ENCODE measurements at regions not wholly inside any gene's neighbourhood (a gene's known extent, or its start where the extent isn't known, plus 50 kb on each side); places are given as distances from the start of the nearest gene placed in this dataset.

DNA sequence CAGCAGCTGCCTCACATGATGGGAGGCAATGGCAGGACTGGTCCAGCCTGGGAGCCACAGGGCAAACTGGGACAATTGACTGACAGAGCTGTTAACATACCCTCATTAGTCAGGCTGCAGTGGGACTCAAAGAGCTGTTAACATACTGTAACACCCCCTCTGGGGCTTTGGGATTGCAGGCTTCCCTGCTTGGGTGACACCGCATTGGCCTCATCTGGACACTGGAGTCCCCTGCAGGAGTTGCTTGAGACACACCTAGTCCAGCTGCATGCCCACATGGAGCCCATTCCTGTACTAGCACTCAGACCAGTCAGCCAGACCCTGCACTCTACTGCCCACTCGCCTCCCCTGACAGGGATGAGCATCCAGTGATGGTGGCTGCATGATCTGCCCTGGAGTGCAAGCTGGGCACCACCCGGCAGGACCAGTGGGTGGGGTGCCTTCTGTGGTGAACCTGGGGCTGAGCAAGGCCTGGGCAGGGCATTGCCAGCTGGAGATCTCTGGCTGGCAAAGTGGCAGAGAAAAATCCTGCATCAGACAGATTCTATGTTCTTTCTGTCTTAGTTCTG is 138.8 kb downstream of the DTHD1 start:
- FAIRE-seq (no peak), DNase-seq (ENCODE audit: insufficient read length, low spot score) (no peak)
- TF ChIP-seq, protein P1, sequence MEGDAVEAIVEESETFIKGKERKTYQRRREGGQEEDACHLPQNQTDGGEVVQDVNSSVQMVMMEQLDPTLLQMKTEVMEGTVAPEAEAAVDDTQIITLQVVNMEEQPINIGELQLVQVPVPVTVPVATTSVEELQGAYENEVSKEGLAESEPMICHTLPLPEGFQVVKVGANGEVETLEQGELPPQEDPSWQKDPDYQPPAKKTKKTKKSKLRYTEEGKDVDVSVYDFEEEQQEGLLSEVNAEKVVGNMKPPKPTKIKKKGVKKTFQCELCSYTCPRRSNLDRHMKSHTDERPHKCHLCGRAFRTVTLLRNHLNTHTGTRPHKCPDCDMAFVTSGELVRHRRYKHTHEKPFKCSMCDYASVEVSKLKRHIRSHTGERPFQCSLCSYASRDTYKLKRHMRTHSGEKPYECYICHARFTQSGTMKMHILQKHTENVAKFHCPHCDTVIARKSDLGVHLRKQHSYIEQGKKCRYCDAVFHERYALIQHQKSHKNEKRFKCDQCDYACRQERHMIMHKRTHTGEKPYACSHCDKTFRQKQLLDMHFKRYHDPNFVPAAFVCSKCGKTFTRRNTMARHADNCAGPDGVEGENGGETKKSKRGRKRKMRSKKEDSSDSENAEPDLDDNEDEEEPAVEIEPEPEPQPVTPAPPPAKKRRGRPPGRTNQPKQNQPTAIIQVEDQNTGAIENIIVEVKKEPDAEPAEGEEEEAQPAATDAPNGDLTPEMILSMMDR (IDR thresholded peaks at IDR 0.05; ENCODE audit: insufficient read depth, missing control alignments) = no peak

DNA sequence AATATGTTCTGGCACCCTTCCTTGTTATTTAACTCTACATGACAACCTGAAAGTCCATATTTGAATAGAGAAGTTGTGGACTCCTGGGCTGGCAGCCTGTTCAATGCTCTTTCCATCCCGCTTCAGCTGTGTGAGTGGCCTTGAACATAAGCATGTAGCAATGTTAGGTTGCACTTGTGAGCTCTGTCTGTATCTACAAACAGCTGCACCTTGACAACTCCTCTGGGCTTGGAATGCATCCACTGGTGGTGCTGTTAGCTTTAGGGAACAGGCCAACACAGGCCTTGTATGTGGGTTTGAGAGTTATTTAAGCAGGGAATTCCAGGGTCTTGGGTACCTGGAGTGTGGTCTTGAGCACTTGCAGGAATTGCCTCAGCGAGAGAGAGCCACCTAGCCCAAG is 141.2 kb downstream of the DTHD1 start:
- DNase-seq (ENCODE audit: insufficient read length, low spot score) = no peak
- FAIRE-seq = no peak
- TF ChIP-seq, protein P1 (IDR thresholded peaks at IDR 0.05; ENCODE audit: insufficient read depth, missing control alignments) = no peak

DNA sequence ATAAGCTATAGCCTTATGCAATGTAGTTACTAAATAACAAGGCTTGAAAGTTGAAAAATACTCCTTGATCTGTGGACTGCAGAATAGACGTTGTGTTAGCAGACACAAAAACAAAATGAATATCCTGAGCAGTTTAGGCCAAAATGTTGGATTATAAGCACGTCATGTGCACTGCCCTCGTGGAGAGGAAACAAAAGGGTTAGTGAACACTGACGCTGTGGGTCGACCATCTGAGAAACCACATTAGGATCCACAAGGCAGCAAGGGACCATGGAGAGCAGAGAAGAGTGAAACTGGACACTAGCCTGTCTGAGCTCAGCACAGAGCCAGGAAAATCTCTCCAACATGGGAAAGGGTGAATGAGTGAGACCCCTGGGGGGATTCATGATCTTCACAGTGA is 145.3 kb downstream of the DTHD1 start:
- TF ChIP-seq, protein P1 (IDR thresholded peaks at IDR 0.05; ENCODE audit: insufficient read depth, missing control alignments) = no peak
- FAIRE-seq (no peak), DNase-seq (ENCODE audit: insufficient read length, low spot score) (no peak)

DNA sequence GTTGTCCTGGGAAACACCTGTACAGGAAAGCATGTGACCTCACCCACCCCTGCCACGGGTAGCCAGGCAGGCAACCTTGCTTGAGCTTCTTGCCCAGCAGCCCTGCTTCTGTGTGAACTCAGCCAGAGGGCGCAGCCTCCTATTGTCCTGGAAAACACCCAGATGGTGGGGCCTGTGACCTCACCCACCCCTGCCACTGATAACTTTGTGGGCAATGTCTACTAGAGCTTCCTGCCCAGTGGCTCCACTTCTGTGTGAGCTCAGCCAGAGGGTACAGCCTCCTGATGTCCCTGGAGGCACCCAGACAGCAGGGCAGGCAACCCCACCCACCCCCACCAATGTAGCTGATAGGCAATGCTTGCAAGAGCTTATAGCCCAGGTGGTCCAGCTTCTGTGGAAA is 146.3 kb downstream of the DTHD1 start:
- DNase-seq (ENCODE audit: insufficient read length, low spot score) (no peak), FAIRE-seq (no peak)
- TF ChIP-seq, protein P1 (IDR thresholded peaks at IDR 0.05; ENCODE audit: insufficient read depth, missing control alignments) = no peak

DNA sequence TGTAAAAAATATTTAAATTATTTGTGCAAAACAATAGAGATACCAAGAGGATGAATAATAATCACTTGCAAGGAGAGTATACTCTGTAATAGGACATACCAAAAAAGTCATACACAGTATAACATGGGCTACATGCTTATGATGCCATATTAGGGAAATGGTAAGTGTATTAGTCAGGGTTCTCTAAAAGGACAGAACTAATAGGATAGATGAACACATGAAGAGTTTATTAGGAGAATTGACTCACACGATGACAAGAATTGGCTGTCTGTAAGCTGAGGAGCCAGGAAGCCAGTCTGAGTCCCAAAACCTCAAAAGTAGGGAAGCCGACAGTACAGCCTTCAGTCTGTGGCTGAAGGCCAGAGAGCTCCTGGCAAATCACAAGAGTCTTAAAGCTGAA is 151.2 kb downstream of the DTHD1 start:
- DNase-seq (ENCODE audit: insufficient read length, low spot score) (no peak), FAIRE-seq (no peak)
- TF ChIP-seq, protein P1 (IDR thresholded peaks at IDR 0.05; ENCODE audit: insufficient read depth, missing control alignments) = no peak

DNA sequence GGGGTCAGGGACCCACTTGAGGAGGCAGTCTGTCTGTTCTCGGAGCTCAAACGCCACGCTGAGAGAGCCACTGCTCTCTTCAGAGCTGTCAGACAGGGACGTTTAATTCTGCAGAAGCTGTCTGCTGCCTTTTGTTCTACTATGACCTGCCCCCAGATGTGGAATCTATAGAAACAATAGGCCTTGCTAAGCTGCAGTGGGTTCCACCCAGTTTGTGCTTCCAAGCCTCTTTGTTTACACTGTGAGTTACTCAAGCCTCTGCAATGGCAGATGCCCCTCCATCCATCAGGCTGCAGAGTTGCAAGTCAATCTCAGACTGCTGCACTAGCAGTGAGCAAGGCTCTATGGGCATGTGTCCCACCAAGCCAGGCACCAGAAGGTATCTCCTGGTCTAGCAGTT is 158.1 kb downstream of the DTHD1 start:
- TF ChIP-seq, protein P1 (IDR thresholded peaks at IDR 0.05; ENCODE audit: insufficient read depth, missing control alignments) = no peak
- DNase-seq (ENCODE audit: insufficient read length, low spot score) (no peak), FAIRE-seq (no peak)

DNA sequence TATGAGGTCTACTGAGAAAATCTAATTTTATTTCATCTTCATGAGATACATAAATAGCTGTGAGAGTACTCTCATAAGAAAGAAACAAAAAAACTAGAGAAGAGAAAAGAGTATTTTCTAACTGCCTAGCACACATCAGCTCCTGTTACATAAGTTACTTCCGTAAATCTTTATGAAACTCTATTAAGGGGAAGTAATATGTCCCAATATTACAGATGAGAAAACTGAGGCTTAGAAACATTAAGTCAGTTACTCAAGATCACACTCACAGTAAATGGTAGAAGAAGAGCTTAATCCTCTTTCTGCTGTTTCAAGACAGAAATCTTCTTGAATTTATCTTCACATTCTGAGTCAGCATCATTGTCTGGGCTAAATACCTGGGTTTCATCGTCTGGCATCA is 164.1 kb downstream of the DTHD1 start:
- TF ChIP-seq, protein P1 (IDR thresholded peaks at IDR 0.05; ENCODE audit: insufficient read depth, missing control alignments) = no peak
- DNase-seq (ENCODE audit: insufficient read length, low spot score) (no peak), FAIRE-seq (no peak)

Measured in D721Med (cell line).